ENCODE measurements at regions not wholly inside any gene's neighbourhood (a gene's known extent, or its start where the extent isn't known, plus 50 kb on each side); places are given as distances from the start of the nearest gene placed in this dataset.

- no peak for TF ChIP-seq CTCF (IDR thresholded peaks at IDR 0.05; ENCODE audit: control insufficient read depth, insufficient read depth, low read depth, low read length, missing control alignments)
- DNase-seq (ENCODE audit: low read depth): no peak
- H3K4me3 ChIP-seq (ENCODE audit: control insufficient read depth, low read depth, low read length): no peak overlapping the region
Observed at GRCh38 chr4:133638751-133639150, 489.7 kb downstream of the PCDH10 start.

GRCh38 chr4:133637161-133637560, 488.1 kb downstream of the PCDH10 start:
- no peak for DNase-seq (ENCODE audit: low read depth)
- TF ChIP-seq CTCF (IDR thresholded peaks at IDR 0.05; ENCODE audit: control insufficient read depth, insufficient read depth, low read depth, low read length, missing control alignments): no peak
- H3K4me3 ChIP-seq (ENCODE audit: control insufficient read depth, low read depth, low read length): no peak overlapping the region

DNA sequence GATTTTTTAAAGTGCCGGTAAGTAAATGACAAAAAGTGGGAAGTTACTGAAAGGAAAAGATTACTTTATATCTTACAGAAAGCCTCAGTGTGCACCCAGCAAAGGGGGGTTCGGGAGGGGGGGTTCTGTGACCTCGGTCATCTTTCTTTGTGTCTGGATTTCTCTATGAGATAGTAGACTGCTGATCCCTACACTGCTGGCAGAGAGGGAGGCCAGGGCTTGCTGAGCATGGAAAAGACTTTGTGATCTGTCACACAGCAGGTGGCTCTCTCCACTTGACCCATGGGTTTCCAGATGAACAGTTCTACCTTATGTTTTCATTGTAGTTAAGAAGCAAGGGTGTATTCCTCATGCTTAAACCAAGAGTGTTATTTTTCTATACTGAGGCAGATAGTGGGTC, 475.6 kb downstream of the PCDH10 start:
- TF ChIP-seq CTCF (IDR thresholded peaks at IDR 0.05; ENCODE audit: control insufficient read depth, insufficient read depth, low read depth, low read length, missing control alignments): no peak
- DNase-seq (ENCODE audit: low read depth): no peak
- no peak overlapping the region for H3K4me3 ChIP-seq (ENCODE audit: control insufficient read depth, low read depth, low read length)

- TF ChIP-seq CTCF (IDR thresholded peaks at IDR 0.05; ENCODE audit: control insufficient read depth, insufficient read depth, low read depth, low read length, missing control alignments): no peak
- no peak overlapping the region for H3K4me3 ChIP-seq (ENCODE audit: control insufficient read depth, low read depth, low read length)
- DNase-seq (ENCODE audit: low read depth): no peak
Observed at GRCh38 chr4:133623847-133624246, 474.8 kb downstream of the PCDH10 start.

GRCh38 chr4:133621628-133622027, 472.5 kb downstream of the PCDH10 start:
- no peak for TF ChIP-seq CTCF (IDR thresholded peaks at IDR 0.05; ENCODE audit: control insufficient read depth, insufficient read depth, low read depth, low read length, missing control alignments)
- no peak for DNase-seq (ENCODE audit: low read depth)
- no peak overlapping the region for H3K4me3 ChIP-seq (ENCODE audit: control insufficient read depth, low read depth, low read length)

DNA sequence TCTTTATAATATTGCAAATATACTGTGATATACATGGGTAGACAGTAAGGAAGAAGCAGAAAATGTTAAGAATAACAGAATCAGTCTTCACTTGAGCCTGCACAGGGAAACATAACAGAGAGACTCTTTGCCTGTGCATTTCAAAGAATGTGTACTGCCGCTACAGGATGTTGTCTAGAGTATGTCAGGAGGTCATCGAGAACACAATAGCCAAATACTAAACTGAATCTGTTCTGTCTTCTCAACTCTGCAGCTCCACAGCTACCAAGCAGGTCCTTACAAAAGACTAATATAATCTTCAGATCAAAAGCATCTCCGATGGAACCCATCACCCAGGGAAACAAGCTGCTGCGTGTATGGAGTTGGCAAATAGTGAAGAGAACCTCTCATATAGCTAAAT, 471.5 kb downstream of the PCDH10 start:
- no peak overlapping the region for H3K4me3 ChIP-seq (ENCODE audit: control insufficient read depth, low read depth, low read length)
- no peak for DNase-seq (ENCODE audit: low read depth)
- no peak for TF ChIP-seq CTCF (IDR thresholded peaks at IDR 0.05; ENCODE audit: control insufficient read depth, insufficient read depth, low read depth, low read length, missing control alignments)

DNA sequence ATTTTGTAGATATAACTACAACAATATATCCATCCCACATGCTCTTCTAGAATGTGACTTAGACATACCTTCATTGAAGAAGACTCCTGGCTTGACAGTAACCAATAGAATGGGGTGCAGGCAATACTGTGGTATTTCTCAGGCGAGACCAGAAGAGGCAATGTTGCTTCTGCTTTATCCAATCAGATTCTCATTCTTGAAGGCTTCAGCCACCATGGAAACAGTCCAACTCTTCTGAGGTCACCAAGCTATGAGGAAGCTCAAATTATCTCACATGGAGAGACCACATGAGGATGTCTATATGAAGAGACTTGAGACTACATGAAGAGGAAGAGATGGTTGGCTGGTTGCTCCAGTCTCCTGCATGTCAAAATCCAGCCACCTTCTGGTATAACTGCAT, 469.9 kb downstream of the PCDH10 start:
- DNase-seq (ENCODE audit: low read depth): no peak
- no peak overlapping the region for H3K4me3 ChIP-seq (ENCODE audit: control insufficient read depth, low read depth, low read length)
- TF ChIP-seq CTCF (IDR thresholded peaks at IDR 0.05; ENCODE audit: control insufficient read depth, insufficient read depth, low read depth, low read length, missing control alignments): no peak

All from AG09309 (cell line).